SK-N-SH treated with all-trans-retinoic acid at 6 μM for 48 hours (cell line): ENCODE measurements at regions not wholly inside any gene's neighbourhood (a gene's known extent, or its start where the extent isn't known, plus 50 kb on each side); places are given as distances from the start of the nearest gene placed in this dataset.

ENCODE experiments used
- ATAC-seq: fragments of 200-7000 bp; cut with Tn5 transposase; 3 replicates; pipeline ENCODE4 v1.9.1; 2020; ENCODE audit warnings: mild to moderate bottlenecking, moderate library complexity
- ARNTL ChIP-seq: fragments of 450-650 bp; formaldehyde crosslinking; IDR thresholded peaks from 2 replicates; pipeline ENCODE4 v1.5.0; 2020; ENCODE audit warnings: low read depth, mild to moderate bottlenecking, moderate library complexity, borderline replicate concordance
- BACH2 ChIP-seq: fragments of 250-450 bp; sonication (Bioruptor Pico); IDR thresholded peaks from 2 replicates; pipeline ENCODE4 v1.9.0; 2021; ENCODE audit warnings: mild to moderate bottlenecking, borderline replicate concordance
- CSDC2 ChIP-seq: fragments of 250-450 bp; sonication (Bioruptor Pico); IDR thresholded peaks from 2 replicates; pipeline ENCODE4 v1.5.0; 2020; ENCODE audit warnings: mild to moderate bottlenecking, moderate library complexity
- ESRRG ChIP-seq: fragments of 250-450 bp; sonication (Bioruptor Pico); IDR thresholded peaks from 2 replicates; pipeline ENCODE4 v1.6.1; 2021; ENCODE audit warnings: mild to moderate bottlenecking
- GLIS3 ChIP-seq: fragments of 250-450 bp; sonication (Bioruptor Pico); IDR thresholded peaks from 2 replicates; pipeline ENCODE4 v1.5.0; 2020; ENCODE audit warnings: mild to moderate bottlenecking, moderate library complexity
- ISL1 ChIP-seq: fragments of 250-450 bp; sonication (Bioruptor Pico); IDR thresholded peaks from 2 replicates; pipeline ENCODE4 v2.1.2; 2022; ENCODE audit warnings: mild to moderate bottlenecking, moderate library complexity
- OSR1 ChIP-seq: fragments of 250-450 bp; sonication (Bioruptor Pico); IDR thresholded peaks from 2 replicates; pipeline ENCODE4 v1.8.0; 2022; ENCODE audit warnings: moderate library complexity, mild to moderate bottlenecking, inconsistent platforms
- PPARA ChIP-seq: fragments of 250-450 bp; sonication (Bioruptor Pico); IDR thresholded peaks from 2 replicates; pipeline ENCODE4 v1.5.0; 2020; ENCODE audit warnings: mild to moderate bottlenecking, borderline replicate concordance
- RARB ChIP-seq: fragments of 250-450 bp; sonication (Bioruptor Pico); IDR thresholded peaks from 2 replicates; pipeline ENCODE4 v1.8.0; 2021; ENCODE audit warnings: mild to moderate bottlenecking, moderate library complexity
- SNAI2 ChIP-seq: fragments of 250-450 bp; sonication (Bioruptor Pico); IDR thresholded peaks from 2 replicates; pipeline ENCODE4 v1.5.0; 2020; ENCODE audit warnings: mild to moderate bottlenecking, moderate library complexity
- TCF4 ChIP-seq: fragments of 250-450 bp; sonication (Bioruptor Pico); IDR thresholded peaks from 2 replicates; pipeline ENCODE4 v1.8.0; 2021; ENCODE audit warnings: mild to moderate bottlenecking, moderate library complexity, borderline replicate concordance
- TOX ChIP-seq: fragments of 250-450 bp; sonication (Bioruptor Pico); IDR thresholded peaks from 2 replicates; pipeline ENCODE4 v1.8.0; 2021; ENCODE audit warnings: mild to moderate bottlenecking, moderate library complexity, borderline replicate concordance
- ZC3H10 ChIP-seq: fragments of 250-450 bp; sonication (Bioruptor Pico); IDR thresholded peaks from 2 replicates; pipeline ENCODE4 v1.5.1; 2021; ENCODE audit warnings: mild to moderate bottlenecking, moderate library complexity
- ZFP3 ChIP-seq: fragments of 250-450 bp; sonication (Bioruptor Pico); IDR thresholded peaks from 2 replicates; pipeline ENCODE4 v1.5.0; 2020; ENCODE audit warnings: mild to moderate bottlenecking, moderate library complexity
- ZNF70 ChIP-seq: fragments of 450-650 bp; formaldehyde crosslinking; IDR thresholded peaks from 2 replicates; pipeline ENCODE4 v1.5.0; 2020; ENCODE audit warnings: mild to moderate bottlenecking, moderate library complexity
- ZNF8 ChIP-seq: fragments of 450-650 bp; formaldehyde crosslinking; IDR thresholded peaks from 2 replicates; pipeline ENCODE4 v1.5.0; 2020; ENCODE audit warnings: mild to moderate bottlenecking, moderate library complexity
- TF ChIP-seq, protein P1 (sequence below): fragments of 250-450 bp; sonication (Bioruptor Pico); IDR thresholded peaks from 2 replicates; pipeline ENCODE4 v1.5.0; 2020; ENCODE audit warnings: mild to moderate bottlenecking, moderate library complexity
- TF ChIP-seq, protein P2 (sequence below): fragments of 250-450 bp; sonication (Bioruptor Pico); IDR thresholded peaks from 2 replicates; pipeline ENCODE4 v1.5.1; 2020; ENCODE audit warnings: low read depth, mild to moderate bottlenecking, moderate library complexity
- TF ChIP-seq, protein P3 (sequence below): fragments of 250-450 bp; sonication (Bioruptor Pico); IDR thresholded peaks from 2 replicates; pipeline ENCODE4 v1.5.1; 2021; ENCODE audit warnings: mild to moderate bottlenecking, moderate library complexity
- TF ChIP-seq, protein P4 (sequence below): fragments of 250-450 bp; sonication (Bioruptor Pico); IDR thresholded peaks from 2 replicates; pipeline ENCODE4 v1.8.0; 2021; ENCODE audit warnings: low read depth, mild to moderate bottlenecking, moderate library complexity, borderline replicate concordance

DNA sequence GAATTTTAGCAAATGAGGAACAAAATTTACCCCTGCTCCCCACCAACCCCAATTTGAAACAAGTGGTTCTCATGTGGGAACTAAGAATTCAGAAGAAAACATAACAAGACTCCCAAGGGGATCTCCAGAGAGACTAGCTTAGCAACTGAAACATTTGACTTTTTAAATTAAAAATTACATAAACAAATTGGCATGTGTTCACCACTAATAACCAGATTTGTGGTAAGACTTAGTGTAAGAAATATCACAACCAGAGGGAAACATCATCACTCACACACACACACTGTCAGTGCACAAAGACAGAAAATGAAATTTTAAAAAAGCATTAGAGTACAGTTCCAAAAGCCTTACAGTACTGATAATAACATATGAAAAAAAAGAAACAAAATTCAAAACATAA lies 348.8 kb downstream of the CGGBP1 start:
- TF ChIP-seq PPARA (CRISPR knock-in tag) (no peak), ISL1 (CRISPR knock-in tag) (no peak), ZNF8 (no peak), TCF4 (CRISPR knock-in tag) (no peak), SNAI2 (CRISPR knock-in tag) (no peak), ARNTL (CRISPR knock-in tag) (no peak), GLIS3 (CRISPR knock-in tag) (no peak), ZFP3 (no peak), TOX (CRISPR knock-in tag) (no peak), OSR1 (CRISPR knock-in tag) (no peak), ESRRG (CRISPR knock-in tag) (no peak), CSDC2 (CRISPR knock-in tag) (no peak), ZNF70 (CRISPR knock-in tag) (no peak), RARB (CRISPR knock-in tag) (no peak), ZC3H10 (no peak)
- TF ChIP-seq, protein P1, sequence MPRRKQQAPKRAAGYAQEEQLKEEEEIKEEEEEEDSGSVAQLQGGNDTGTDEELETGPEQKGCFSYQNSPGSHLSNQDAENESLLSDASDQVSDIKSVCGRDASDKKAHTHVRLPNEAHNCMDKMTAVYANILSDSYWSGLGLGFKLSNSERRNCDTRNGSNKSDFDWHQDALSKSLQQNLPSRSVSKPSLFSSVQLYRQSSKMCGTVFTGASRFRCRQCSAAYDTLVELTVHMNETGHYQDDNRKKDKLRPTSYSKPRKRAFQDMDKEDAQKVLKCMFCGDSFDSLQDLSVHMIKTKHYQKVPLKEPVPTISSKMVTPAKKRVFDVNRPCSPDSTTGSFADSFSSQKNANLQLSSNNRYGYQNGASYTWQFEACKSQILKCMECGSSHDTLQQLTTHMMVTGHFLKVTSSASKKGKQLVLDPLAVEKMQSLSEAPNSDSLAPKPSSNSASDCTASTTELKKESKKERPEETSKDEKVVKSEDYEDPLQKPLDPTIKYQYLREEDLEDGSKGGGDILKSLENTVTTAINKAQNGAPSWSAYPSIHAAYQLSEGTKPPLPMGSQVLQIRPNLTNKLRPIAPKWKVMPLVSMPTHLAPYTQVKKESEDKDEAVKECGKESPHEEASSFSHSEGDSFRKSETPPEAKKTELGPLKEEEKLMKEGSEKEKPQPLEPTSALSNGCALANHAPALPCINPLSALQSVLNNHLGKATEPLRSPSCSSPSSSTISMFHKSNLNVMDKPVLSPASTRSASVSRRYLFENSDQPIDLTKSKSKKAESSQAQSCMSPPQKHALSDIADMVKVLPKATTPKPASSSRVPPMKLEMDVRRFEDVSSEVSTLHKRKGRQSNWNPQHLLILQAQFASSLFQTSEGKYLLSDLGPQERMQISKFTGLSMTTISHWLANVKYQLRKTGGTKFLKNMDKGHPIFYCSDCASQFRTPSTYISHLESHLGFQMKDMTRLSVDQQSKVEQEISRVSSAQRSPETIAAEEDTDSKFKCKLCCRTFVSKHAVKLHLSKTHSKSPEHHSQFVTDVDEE (CRISPR knock-in tag) = no peak
- TF ChIP-seq, protein P2, sequence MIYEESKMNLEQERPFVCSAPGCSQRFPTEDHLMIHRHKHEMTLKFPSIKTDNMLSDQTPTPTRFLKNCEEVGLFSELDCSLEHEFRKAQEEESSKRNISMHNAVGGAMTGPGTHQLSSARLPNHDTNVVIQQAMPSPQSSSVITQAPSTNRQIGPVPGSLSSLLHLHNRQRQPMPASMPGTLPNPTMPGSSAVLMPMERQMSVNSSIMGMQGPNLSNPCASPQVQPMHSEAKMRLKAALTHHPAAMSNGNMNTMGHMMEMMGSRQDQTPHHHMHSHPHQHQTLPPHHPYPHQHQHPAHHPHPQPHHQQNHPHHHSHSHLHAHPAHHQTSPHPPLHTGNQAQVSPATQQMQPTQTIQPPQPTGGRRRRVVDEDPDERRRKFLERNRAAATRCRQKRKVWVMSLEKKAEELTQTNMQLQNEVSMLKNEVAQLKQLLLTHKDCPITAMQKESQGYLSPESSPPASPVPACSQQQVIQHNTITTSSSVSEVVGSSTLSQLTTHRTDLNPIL (CRISPR knock-in tag) = no peak
- TF ChIP-seq, protein P3, sequence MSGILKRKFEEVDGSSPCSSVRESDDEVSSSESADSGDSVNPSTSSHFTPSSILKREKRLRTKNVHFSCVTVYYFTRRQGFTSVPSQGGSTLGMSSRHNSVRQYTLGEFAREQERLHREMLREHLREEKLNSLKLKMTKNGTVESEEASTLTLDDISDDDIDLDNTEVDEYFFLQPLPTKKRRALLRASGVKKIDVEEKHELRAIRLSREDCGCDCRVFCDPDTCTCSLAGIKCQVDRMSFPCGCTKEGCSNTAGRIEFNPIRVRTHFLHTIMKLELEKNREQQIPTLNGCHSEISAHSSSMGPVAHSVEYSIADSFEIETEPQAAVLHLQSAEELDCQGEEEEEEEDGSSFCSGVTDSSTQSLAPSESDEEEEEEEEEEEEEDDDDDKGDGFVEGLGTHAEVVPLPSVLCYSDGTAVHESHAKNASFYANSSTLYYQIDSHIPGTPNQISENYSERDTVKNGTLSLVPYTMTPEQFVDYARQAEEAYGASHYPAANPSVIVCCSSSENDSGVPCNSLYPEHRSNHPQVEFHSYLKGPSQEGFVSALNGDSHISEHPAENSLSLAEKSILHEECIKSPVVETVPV (CRISPR knock-in tag) = no peak
- TF ChIP-seq, protein P4, sequence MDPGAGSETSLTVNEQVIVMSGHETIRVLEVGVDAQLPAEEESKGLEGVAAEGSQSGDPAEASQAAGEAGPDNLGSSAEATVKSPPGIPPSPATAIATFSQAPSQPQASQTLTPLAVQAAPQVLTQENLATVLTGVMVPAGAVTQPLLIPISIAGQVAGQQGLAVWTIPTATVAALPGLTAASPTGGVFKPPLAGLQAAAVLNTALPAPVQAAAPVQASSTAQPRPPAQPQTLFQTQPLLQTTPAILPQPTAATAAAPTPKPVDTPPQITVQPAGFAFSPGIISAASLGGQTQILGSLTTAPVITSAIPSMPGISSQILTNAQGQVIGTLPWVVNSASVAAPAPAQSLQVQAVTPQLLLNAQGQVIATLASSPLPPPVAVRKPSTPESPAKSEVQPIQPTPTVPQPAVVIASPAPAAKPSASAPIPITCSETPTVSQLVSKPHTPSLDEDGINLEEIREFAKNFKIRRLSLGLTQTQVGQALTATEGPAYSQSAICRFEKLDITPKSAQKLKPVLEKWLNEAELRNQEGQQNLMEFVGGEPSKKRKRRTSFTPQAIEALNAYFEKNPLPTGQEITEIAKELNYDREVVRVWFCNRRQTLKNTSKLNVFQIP = no peak
- ATAC-seq = no peak

DNA sequence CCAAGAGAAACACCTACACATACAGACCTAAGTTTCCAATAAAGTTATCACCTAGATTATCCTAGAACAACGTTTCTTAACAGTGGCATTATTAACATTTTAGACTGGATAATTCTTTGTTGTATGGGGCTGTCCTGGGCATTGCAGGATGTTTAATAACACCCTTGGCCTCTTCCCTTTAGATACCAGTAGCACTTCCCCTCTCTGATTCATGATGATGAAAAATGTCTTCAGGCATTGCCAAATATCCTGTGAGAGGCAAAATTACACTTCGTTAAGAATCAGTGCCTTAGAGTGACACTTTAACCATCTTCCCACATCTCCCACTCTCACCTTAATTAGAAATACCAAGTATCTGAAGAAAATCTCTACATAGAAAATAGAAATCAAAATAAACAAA lies 352.6 kb downstream of the CGGBP1 start:
- ATAC-seq = no peak
- TF ChIP-seq, protein P2 (CRISPR knock-in tag) = no peak
- TF ChIP-seq, protein P1 (CRISPR knock-in tag) = no peak
- TF ChIP-seq BACH2 (CRISPR knock-in tag) (no peak), ZFP3 (no peak), CSDC2 (CRISPR knock-in tag) (no peak), ISL1 (CRISPR knock-in tag) (no peak)
